Stimulated activated CD8-positive, alpha-beta memory T cell treated with anti-CD3 and anti-CD28 coated beads, Interleukin-7, amount 100 ng/mL, for 4 hours (primary cell): ENCODE measurements at regions not wholly inside any gene's neighbourhood (a gene's known extent, or its start where the extent isn't known, plus 50 kb on each side); places are given as distances from the start of the nearest gene placed in this dataset.
A peak's percentile ranks its signal among the peaks of the same experiment; 100 is the strongest.

ENCODE experiments used
- DNase-seq, 2 donors: peaks; one replicate each; pipeline ENCODE4 v3.0.0-alpha.2; 2020; ENCODE audit warnings: low read depth in 2 of 2

DNA sequence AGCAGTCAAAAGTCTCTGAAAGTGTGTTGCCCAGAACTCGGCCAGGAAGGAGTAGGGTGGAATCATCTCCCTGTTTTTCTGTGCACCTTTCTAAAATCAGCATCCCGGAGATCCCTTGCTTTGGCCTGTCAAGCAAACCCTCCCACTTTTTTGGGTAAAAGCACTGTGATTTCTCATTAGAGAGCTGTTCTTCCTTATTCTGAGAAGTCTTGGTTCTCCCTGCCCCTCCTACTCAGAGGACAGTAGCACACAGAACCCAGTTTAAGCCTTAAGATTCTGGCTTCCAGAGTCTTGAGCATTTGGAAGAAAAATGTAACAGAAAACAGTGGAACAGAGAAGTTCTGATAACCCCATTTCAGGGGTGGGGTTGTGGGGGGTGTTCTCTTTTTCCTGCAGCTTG is 52.6 kb upstream of the KATNAL1 start:
- no peak for DNase-seq

- no peak for DNase-seq
Measured at GRCh38 chr13:30360586-30360985, 53.2 kb upstream of the KATNAL1 start.

DNA sequence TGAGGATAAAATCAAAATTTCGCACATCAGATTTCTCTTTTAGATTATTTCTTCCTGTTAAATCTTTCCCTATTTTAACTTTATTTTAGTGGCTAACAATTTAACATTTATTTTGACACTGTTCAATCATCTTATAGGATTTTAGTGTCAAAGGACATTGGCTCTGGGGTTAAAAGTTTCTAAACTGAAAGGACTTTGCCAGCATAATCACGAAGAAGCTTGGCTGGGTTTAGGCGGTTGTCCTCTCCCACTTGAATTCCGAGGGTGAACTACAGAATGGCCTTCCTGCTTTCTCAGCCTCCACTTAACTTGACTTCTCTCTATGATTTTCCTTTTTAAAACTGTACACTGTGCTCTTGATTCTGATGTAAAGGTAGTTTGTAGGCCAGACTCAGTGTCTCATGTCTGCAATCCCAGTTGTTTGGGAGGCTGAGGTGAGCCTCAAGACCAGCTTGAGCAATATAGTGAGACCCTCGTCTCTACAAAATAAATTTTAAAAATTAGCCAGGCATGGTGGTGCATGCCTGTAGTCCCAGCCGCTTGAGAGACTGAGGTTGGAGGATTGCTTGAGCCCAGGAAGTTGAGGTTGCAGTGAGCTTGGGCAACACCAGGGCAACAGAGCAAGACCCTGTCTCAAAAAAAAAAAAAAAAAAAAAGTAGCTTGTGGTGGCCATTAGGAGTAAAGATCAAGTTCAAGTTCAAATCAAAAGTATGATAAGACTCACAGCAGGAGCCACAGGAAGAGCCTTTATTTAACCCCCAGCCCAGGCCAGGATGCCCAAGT is 54.8 kb upstream of the KATNAL1 start:
- DNase-seq, result no peak

DNA sequence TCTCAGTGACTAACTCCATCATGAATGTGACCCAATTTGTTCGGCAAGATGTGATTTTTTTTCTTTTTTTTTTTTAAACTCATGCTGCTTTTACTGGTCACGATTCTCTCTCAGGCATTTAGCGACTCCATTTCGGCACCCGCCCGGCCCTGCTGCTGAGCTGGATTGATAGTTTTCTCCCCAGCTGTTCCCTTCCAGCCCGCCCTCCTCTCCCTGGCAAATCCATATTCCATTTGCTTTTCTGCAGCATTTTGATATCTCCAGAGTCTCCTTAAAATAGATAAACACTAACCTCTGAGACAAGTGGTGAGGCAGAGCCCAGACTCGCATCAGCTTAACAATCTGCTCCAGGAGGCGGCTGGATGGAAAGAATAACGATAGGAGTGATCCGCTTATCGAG is 55.5 kb upstream of the KATNAL1 start:
- no peak for DNase-seq

- no peak for DNase-seq
Measured at GRCh38 chr13:30363725-30364124, 56.4 kb upstream of the KATNAL1 start.

DNA sequence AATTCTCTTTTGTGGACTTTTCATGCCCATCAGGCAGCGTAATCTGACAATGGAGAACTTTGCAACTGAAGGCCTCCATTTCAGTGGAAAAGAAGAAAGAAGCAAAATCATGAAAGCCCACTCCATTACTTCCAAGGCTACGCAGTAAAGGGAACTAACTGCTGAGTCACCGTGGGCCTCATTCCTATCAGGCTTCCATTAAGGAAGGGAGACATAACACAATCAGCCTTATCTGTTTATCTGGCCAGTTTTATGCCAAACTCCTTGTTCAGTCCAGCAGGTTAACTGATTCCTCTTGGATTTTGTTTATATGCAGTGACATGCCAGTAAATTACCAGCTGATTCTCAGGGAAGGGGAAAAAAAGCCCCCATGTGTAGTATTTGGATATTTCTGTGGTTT is 56.8 kb upstream of the KATNAL1 start:
- DNase-seq, result no peak

DNA sequence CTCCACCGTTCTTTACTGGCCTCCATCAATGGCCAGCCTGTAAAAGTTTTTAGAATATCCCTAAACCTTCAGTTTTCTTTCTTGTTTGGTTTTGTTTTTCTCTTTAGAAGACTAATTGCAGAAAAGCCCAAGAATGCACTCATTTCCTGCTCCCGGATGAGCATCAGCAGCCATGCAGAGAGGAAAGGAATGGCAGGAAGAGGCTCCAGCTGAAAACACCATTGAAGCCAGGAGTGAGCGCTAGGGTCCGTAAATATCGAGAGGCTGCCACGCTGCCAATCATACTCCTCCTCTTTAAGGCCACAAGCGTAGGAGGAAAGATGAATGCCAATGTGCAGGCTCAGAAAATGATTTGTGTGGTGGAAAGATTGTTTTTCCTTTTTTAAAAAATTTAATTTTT is 57.4 kb upstream of the UBE2L5 start:
- no peak for DNase-seq

DNA sequence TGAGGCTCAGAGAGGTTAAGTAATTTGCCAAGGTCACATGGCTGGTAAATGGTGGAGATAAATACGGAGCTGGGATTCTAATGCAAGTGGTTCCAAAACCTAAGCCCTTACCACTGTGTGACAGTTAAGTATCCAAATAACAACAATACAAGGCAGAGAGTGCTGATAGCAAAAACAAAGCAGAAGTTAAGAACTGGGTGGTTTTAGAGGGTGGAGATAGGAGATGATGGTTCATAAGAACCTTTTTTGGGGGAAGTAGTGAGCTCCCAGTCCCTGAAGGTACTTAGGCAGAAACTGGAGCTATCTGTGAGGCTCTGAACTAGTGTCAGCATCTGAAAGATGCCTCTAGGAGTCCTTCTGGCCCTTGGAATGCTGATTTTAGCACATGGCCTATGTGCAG is 56.2 kb upstream of the UBE2L5 start:
- DNase-seq, result no peak

GRCh38 chr13:30367296-30367695 is 55.0 kb upstream of the UBE2L5 start:
- DNase-seq, result no peak

GRCh38 chr13:30370146-30370545 is 52.1 kb upstream of the UBE2L5 start:
- no peak for DNase-seq

- DNase-seq, result no peak
Measured at GRCh38 chr13:30370916-30371521, 51.3 kb upstream of the UBE2L5 start.

DNA sequence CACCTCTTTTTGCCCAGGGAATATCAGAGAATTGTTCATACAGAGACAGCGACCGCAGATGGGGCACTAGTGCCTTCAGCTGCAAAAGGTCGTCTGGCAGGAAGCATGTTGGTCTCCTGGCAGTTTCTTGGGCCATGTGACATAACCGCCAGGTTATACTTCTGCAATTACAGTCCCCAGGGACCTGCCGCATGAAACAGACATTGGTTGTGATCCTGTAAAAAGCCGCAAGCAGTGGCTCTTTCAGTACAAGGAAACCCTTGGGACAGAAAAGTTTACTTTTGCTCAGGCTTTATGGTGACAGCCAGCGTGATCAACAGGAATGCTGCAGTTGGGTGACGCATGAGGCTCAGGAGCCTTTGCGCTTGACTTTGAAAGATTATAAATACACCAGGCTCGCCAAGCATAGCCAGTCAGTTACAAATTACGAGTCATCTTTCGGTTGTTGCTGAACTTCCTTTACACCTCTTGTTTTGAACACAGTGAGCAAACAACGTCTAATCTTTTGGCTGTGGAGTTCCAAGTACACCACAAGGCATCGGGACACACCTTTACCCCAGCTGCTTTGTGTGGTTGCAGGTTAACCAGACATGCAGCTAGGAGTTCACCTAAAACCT is 50.5 kb upstream of the UBE2L5 start:
- peak; percentile 18 to 42 for DNase-seq
